H1 (cell line): ENCODE measurements at regions not wholly inside any gene's neighbourhood (a gene's known extent, or its start where the extent isn't known, plus 50 kb on each side); places are given as distances from the start of the nearest gene placed in this dataset.
A peak's percentile ranks its signal among the peaks of the same experiment; 100 is the strongest.

Source experiments
- CTCF ChIA-PET: fragments of 300-600 bp; sonication (Branson Sonifier 250); formaldehyde crosslinking; loops from one replicate; lab custom pipeline; 2021; ENCODE audit not compliant: partially characterized antibody; lab: Charles Lee
- POLR2A ChIA-PET: fragments of 300-600 bp; sonication (Branson Sonifier 250); formaldehyde crosslinking; loops from one replicate; lab custom pipeline; 2021; ENCODE audit warnings: inconsistent platforms; ENCODE audit not compliant: partially characterized antibody; lab: Charles Lee
- DNase-seq, 2 experiments: peaks; one replicate each; pipeline versions ENCODE4 v3.0.0 to v3.0.0-alpha.2; 2010 to 2022; ENCODE audit warnings: low spot score in 2 of 2, low read depth in 1 of 2, mixed read lengths in 1 of 2
- FAIRE-seq: peaks from 2 replicates; lab custom pipeline; 2011; peaks lifted over from hg19 to GRCh38; lab: Jason Lieb, UNC
- H2AFZ ChIP-seq: 2 replicates; pipeline ENCODE4 v1.8.1; 2012; ENCODE audit warnings: low read length, inconsistent platforms
- H2AK5ac ChIP-seq: 2 replicates; pipeline ENCODE4 v1.6.1; 2013; ENCODE audit warnings: low read depth, low read length
- H2BK120ac ChIP-seq: replicated peaks from 2 replicates; pipeline ENCODE3; 2013; ENCODE audit warnings: low read depth, low read length, inconsistent platforms
- H2BK12ac ChIP-seq: 2 replicates; pipeline ENCODE4 v1.6.1; 2013; ENCODE audit warnings: low read depth, low read length
- H2BK15ac ChIP-seq: 2 replicates; pipeline ENCODE4 v1.6.1; 2013; ENCODE audit warnings: low read length
- H2BK20ac ChIP-seq: 2 replicates; pipeline ENCODE4 v1.6.1; 2013; ENCODE audit warnings: low read length
- H2BK5ac ChIP-seq: 2 replicates; pipeline ENCODE4 v1.6.1; 2013; ENCODE audit warnings: low read depth, low read length
- H3K14ac ChIP-seq: 2 replicates; pipeline ENCODE4 v1.6.1; 2013; ENCODE audit warnings: inconsistent platforms; ENCODE audit not compliant: insufficient read length
- H3K18ac ChIP-seq: 2 replicates; pipeline ENCODE4 v1.6.1; 2013; ENCODE audit warnings: low read length; ENCODE audit errors: extremely low read depth
- H3K23ac ChIP-seq: 2 replicates; pipeline ENCODE4 v1.6.1; 2013; ENCODE audit warnings: inconsistent platforms; ENCODE audit not compliant: insufficient read length
- H3K23me2 ChIP-seq: 2 replicates; pipeline ENCODE4 v1.6.1; 2013; ENCODE audit warnings: low read depth, low read length
- H3K27ac ChIP-seq: 2 replicates; pipeline ENCODE4 v1.6.1; 2011; ENCODE audit warnings: low read depth, low read length, inconsistent platforms
- H3K27me3 ChIP-seq, 4 experiments: replicated peaks in 1 of 4; 1 replicate in 1 of 4; 2 replicates in 3 of 4; pipeline versions ENCODE4 v1.6.1 to v1.8.1; 2011 to 2013; ENCODE audit warnings: low read length in 3 of 4, mild to moderate bottlenecking in 3 of 4, inconsistent platforms in 2 of 4, mixed read lengths in 2 of 4, moderate library complexity in 1 of 4; ENCODE audit not compliant: control insufficient read depth in 3 of 4, insufficient read depth in 3 of 4; ENCODE audit errors: extremely low read depth in 1 of 4
- H3K36me3 ChIP-seq, 4 experiments: 2 replicates each; pipeline versions ENCODE4 v1.6.1 to v1.8.1; 2011 to 2013; ENCODE audit warnings: mild to moderate bottlenecking in 4 of 4, low read length in 3 of 4, moderate library complexity in 2 of 4, control low read depth in 1 of 4, inconsistent platforms in 1 of 4; ENCODE audit not compliant: insufficient read depth in 4 of 4, control insufficient read depth in 2 of 4
- H3K4ac ChIP-seq: replicated peaks from 2 replicates; pipeline ENCODE3; 2013; ENCODE audit warnings: low read length, low read depth, mixed read lengths, inconsistent platforms; ENCODE audit not compliant: insufficient read length
- H3K4me1 ChIP-seq, 4 experiments: replicated peaks in 1 of 4; 1 replicate in 1 of 4; 2 replicates in 3 of 4; pipeline versions ENCODE4 v1.6.1 to v1.8.1; 2011 to 2013; ENCODE audit warnings: low read length in 3 of 4, inconsistent platforms in 2 of 4, mixed read lengths in 1 of 4; ENCODE audit not compliant: insufficient read depth in 4 of 4, control insufficient read depth in 3 of 4
- H3K4me2 ChIP-seq, 2 experiments: 2 replicates each; pipeline versions ENCODE4 v1.6.1 to v1.8.1; 2011 to 2013; ENCODE audit warnings: low read depth in 2 of 2, low read length in 2 of 2, control low read depth in 1 of 2, inconsistent platforms in 1 of 2, mild to moderate bottlenecking in 1 of 2; ENCODE audit not compliant: insufficient read depth in 1 of 2
- H3K4me3 ChIP-seq, 4 experiments: fragments of 200-600, 300-600 bp in 1 of 4; sonication (generic), shearing (Covaris generic), sonication (Bioruptor Twin) in 1 of 4; 2 replicates each; pipeline versions ENCODE4 v1.5.1 to v1.8.1; 2011 to 2016; ENCODE audit warnings: low read length in 4 of 4, low read depth in 3 of 4, control low read depth in 2 of 4, inconsistent platforms in 2 of 4, mild to moderate bottlenecking in 2 of 4, mixed read lengths in 1 of 4, moderate library complexity in 1 of 4; ENCODE audit not compliant: insufficient read depth in 2 of 4; ENCODE audit errors: extremely low read depth in 1 of 4
- H3K56ac ChIP-seq: replicated peaks from 2 replicates; pipeline ENCODE3; 2013; ENCODE audit warnings: low read depth, mild to moderate bottlenecking, mixed read lengths, low read length, inconsistent platforms; ENCODE audit not compliant: insufficient read length
- H3K79me1 ChIP-seq: 2 replicates; pipeline ENCODE4 v1.6.1; 2013; ENCODE audit warnings: low read depth, low read length, control low read depth
- H3K79me2 ChIP-seq, 2 experiments: 2 replicates each; pipeline versions ENCODE4 v1.6.1 to v1.8.1; 2012 to 2013; ENCODE audit warnings: low read length in 2 of 2, mild to moderate bottlenecking in 2 of 2, inconsistent platforms in 1 of 2; ENCODE audit not compliant: insufficient read depth in 2 of 2, control insufficient read depth in 1 of 2
- H3K9ac ChIP-seq, 4 experiments: replicated peaks in 1 of 4; 1 replicate in 1 of 4; 2 replicates in 3 of 4; pipeline versions ENCODE4 v1.6.1 to v1.8.1; 2011 to 2013; ENCODE audit warnings: low read depth in 3 of 4, low read length in 3 of 4, control low read depth in 2 of 4, mild to moderate bottlenecking in 2 of 4, moderate library complexity in 2 of 4, inconsistent platforms in 1 of 4; ENCODE audit errors: extremely low read depth in 1 of 4
- H3K9me3 ChIP-seq, 2 experiments: 2 replicates each; pipeline versions ENCODE4 v1.6.1 to v1.8.1; 2012 to 2013; ENCODE audit warnings: mild to moderate bottlenecking in 2 of 2, moderate library complexity in 2 of 2, control low read depth in 1 of 2, inconsistent platforms in 1 of 2, low read depth in 1 of 2, low read length in 1 of 2, mixed read lengths in 1 of 2; ENCODE audit not compliant: insufficient read depth in 2 of 2
- H4K20me1 ChIP-seq, 2 experiments: replicated peaks in 1 of 2; 2 replicates each; pipeline versions ENCODE3 to v1.8.1; 2011 to 2013; ENCODE audit warnings: inconsistent platforms in 2 of 2, low read length in 2 of 2, mild to moderate bottlenecking in 1 of 2; ENCODE audit not compliant: insufficient read depth in 2 of 2, control insufficient read depth in 1 of 2
- H4K5ac ChIP-seq: 2 replicates; pipeline ENCODE4 v1.6.1; 2013; ENCODE audit warnings: low read length, low read depth, mixed read lengths, inconsistent platforms; ENCODE audit not compliant: insufficient read length
- H4K8ac ChIP-seq: 2 replicates; pipeline ENCODE4 v1.8.0; 2013; ENCODE audit warnings: mild to moderate bottlenecking, moderate library complexity, low read length, inconsistent platforms; ENCODE audit not compliant: insufficient read depth; ENCODE audit errors: extremely low read depth
- H4K91ac ChIP-seq: replicated peaks from 2 replicates; pipeline ENCODE3; 2013; ENCODE audit warnings: low read length, mixed read lengths, inconsistent platforms; ENCODE audit not compliant: insufficient read length
- BCL11A ChIP-seq, 2 experiments: IDR thresholded peaks; one replicate each; pipeline ENCODE4 v1.6.1; 2011; ENCODE audit warnings: low read depth in 2 of 2, low read length in 2 of 2, mild to moderate bottlenecking in 2 of 2
- CBX5 ChIP-seq: fragments of 300-800, 300-1000 bp; sonication (generic); IDR thresholded peaks from 2 replicates; pipeline ENCODE4 v1.7.1; 2016; ENCODE audit warnings: antibody characterized with exemption, low read length, low read depth
- CTBP2 ChIP-seq: IDR thresholded peaks from 2 replicates; pipeline ENCODE4 v1.7.0; 2011; ENCODE audit warnings: borderline replicate concordance, mild to moderate bottlenecking, moderate library complexity, mixed read lengths, low read length; ENCODE audit not compliant: insufficient read depth, insufficient read length
- CTCF ChIP-seq, 3 experiments: IDR thresholded peaks; 1 replicate in 2 of 3; 2 replicates in 1 of 3; pipeline versions ENCODE4 v1.5.1 to v1.6.1; 2011; ENCODE audit warnings: low read length in 3 of 3, mild to moderate bottlenecking in 3 of 3, inconsistent platforms in 2 of 3, low read depth in 1 of 3, moderate library complexity in 1 of 3; ENCODE audit not compliant: insufficient read depth in 1 of 3; ENCODE audit errors: control extremely low read depth in 1 of 3
- GABPA ChIP-seq: IDR thresholded peaks from 2 replicates; pipeline ENCODE4 v1.6.1; 2011; ENCODE audit warnings: mild to moderate bottlenecking, low read length, moderate library complexity, borderline replicate concordance; ENCODE audit not compliant: insufficient read depth
- KDM5A ChIP-seq: fragments of 200-600 bp; IDR thresholded peaks from 2 replicates; pipeline ENCODE4 v1.7.1; 2012; ENCODE audit warnings: mild to moderate bottlenecking, low read length, inconsistent platforms, mixed read lengths
- NANOG ChIP-seq: IDR thresholded peaks from 2 replicates; pipeline ENCODE4 v1.6.1; 2011; ENCODE audit warnings: low read length, low read depth, mild to moderate bottlenecking, inconsistent platforms; ENCODE audit not compliant: insufficient read depth, poor library complexity, severe bottlenecking
- NRF1 ChIP-seq: IDR thresholded peaks from 2 replicates; pipeline ENCODE4 v1.6.1; 2011; ENCODE audit warnings: mild to moderate bottlenecking, low read depth, low read length, improper control_type of control experiment
- POLR2A ChIP-seq, 2 experiments: IDR thresholded peaks; 1 replicate in 1 of 2; 2 replicates in 1 of 2; pipeline ENCODE4 v1.6.1; 2011; ENCODE audit warnings: low read depth in 2 of 2, low read length in 2 of 2, mild to moderate bottlenecking in 2 of 2; ENCODE audit errors: control extremely low read depth in 1 of 2
- YY1 ChIP-seq: IDR thresholded peaks from 2 replicates; pipeline ENCODE4 v1.6.1; 2011; ENCODE audit warnings: low read depth, mild to moderate bottlenecking, low read length
- WGBS, 2 experiments: shearing (Covaris generic) in 1 of 2; methylation state at CpG; one replicate each; pipeline versions ENCODE4 v1.1.6 to v1.1.7; 2013 to 2015; ENCODE audit warnings: low lambda C conversion rate in 2 of 2, mixed read lengths in 2 of 2, inconsistent platforms in 1 of 2, low coverage in 1 of 2, missing lambda C conversion rate in 1 of 2; ENCODE audit not compliant: insufficient replicate concordance in 2 of 2, insufficient coverage in 1 of 2, insufficient read length in 1 of 2; ENCODE audit errors: extremely low coverage in 1 of 2, missing lambda C conversion rate in 1 of 2; 5-methylcytosine and 5-hydroxymethylcytosine counted together

- Histone ChIP-seq H3K56ac (no peak overlapping the region), H3K9me3 (no peaks in the 10 kb centered on the region), H3K4me2 (no peak overlapping the region), H3K4me3 (no peak overlapping the region), H2BK5ac (peak overlapping the region; percentile 52; the same call in 1 of the 2 replicates), H4K5ac (no peak overlapping the region), H4K91ac (no peak overlapping the region), H4K20me1 (no peaks in the 10 kb centered on the region), H3K27me3 (no peaks in the 10 kb centered on the region), H2BK120ac (no peak overlapping the region), H2AFZ (no peak overlapping the region), H3K23ac (no peak overlapping the region), H3K23me2 (no peaks in the 10 kb centered on the region), H2BK12ac (0 out of 2 replicates have a peak overlapping the region, but pooled peaks have one; percentile 68), H2BK15ac (no peak overlapping the region; the same call in 1 of the 2 replicates), H3K18ac (no peak overlapping the region; the same call in 1 of the 2 replicates), H3K14ac (no peak overlapping the region), H4K8ac (no peak overlapping the region), H3K36me3 (no peaks in the 10 kb centered on the region), H2BK20ac (0 out of 2 replicates have a peak overlapping the region, but pooled peaks have one; percentile 95), H2AK5ac (peak overlapping the region; percentile 72; the same call in 1 of the 2 replicates), H3K27ac (no peak overlapping the region), H3K79me2 (no peaks in the 10 kb centered on the region), H3K79me1 (no peaks in the 10 kb centered on the region), H3K4me1 (peaks cover 0 to 4% (median 0%) of the 10 kb centered on the region in 4 experiments; a peak in 2 of 7 replicates), H3K4ac (no peak overlapping the region), H3K9ac (no peak overlapping the region)
- DNase-seq, result peak in 1 of 2 experiments; percentile 81
- ChIA-PET CTCF (interaction anchor here (0.6 to 4.2 kb wide), 40 partner anchors 8 to 586 kb away, joined by 3 to 33 read pairs (median 4); no protein-coding TSS in a partner anchor), POLR2A (interaction anchor here (1.6 to 2.2 kb wide), 2 partner anchors 69 to 89 kb away, joined by 4 to 13 read pairs; no protein-coding TSS in a partner anchor)
- FAIRE-seq, result peak; percentile 99
- 48% methylated on average over 7 of the region's 7 CpGs; no CpG with 5 or more reads in 1 of the 2 experiments for WGBS, 2 experiments
- TF ChIP-seq NRF1, result no peak
- TF ChIP-seq CTBP2, result no peak
- no peak for TF ChIP-seq BCL11A (IDR thresholded peaks at IDR 0.05; ENCODE audit: low read depth in 2 of 2, low read length in 2 of 2)
- TF ChIP-seq YY1, result peak; percentile 40; the same call in 1 of the 2 replicates
- no peak for TF ChIP-seq KDM5A
- no peak for TF ChIP-seq POLR2A (IDR thresholded peaks at IDR 0.05; ENCODE audit: control extremely low read depth in 1 of 2, low read depth in 2 of 2, low read length in 2 of 2)
- no peak for TF ChIP-seq CBX5
- TF ChIP-seq NANOG, result no peak
- peak; percentile 49; the same call in 1 of the 2 replicates for TF ChIP-seq GABPA
- TF ChIP-seq CTCF (IDR thresholded peaks at IDR 0.05; ENCODE audit: control extremely low read depth in 1 of 3, insufficient read depth in 1 of 3, low read depth in 1 of 3, low read length in 3 of 3), result peak; percentile 64 to 91 (median 86)
Measured at GRCh38 chr22:45096256-45096907, 67.3 kb upstream of the NUP50 start.
